ENCODE measurements at regions not wholly inside any gene's neighbourhood (a gene's known extent, or its start where the extent isn't known, plus 50 kb on each side); places are given as distances from the start of the nearest gene placed in this dataset.

GRCh38 chr5:99586878-99587277, 658.1 kb upstream of the CHD1 start:
- TF ChIP-seq POLR2A (IDR thresholded peaks at IDR 0.05; ENCODE audit: low read depth, low read length): no peak
- TF ChIP-seq TAF1 (IDR thresholded peaks at IDR 0.05; ENCODE audit: borderline replicate concordance, low read depth, low read length): no peak
